ENCODE measurements at regions not wholly inside any gene's neighbourhood (a gene's known extent, or its start where the extent isn't known, plus 50 kb on each side); places are given as distances from the start of the nearest gene placed in this dataset.

GRCh38 chr2:166695154-166695553 lies 193.1 kb upstream of the XIRP2 start:
- H3K36me3 ChIP-seq (ENCODE audit: control insufficient read depth in 2 of 2, insufficient read depth in 2 of 2, low read length in 1 of 2) = no peaks in the 10 kb centered on the region
- no peak for FAIRE-seq
- CTCF ChIA-PET = no interaction called here
- no peak for TF ChIP-seq NRF1 (conservative IDR thresholded peaks at IDR 0.05; ENCODE audit: low read depth, low read length)
- no peak for TF ChIP-seq RB1 (IDR thresholded peaks at IDR 0.05; ENCODE audit: borderline replicate concordance)
- no peak for TF ChIP-seq SMAD5 (IDR thresholded peaks at IDR 0.05; ENCODE audit: low read depth)
- TF ChIP-seq, protein P1, sequence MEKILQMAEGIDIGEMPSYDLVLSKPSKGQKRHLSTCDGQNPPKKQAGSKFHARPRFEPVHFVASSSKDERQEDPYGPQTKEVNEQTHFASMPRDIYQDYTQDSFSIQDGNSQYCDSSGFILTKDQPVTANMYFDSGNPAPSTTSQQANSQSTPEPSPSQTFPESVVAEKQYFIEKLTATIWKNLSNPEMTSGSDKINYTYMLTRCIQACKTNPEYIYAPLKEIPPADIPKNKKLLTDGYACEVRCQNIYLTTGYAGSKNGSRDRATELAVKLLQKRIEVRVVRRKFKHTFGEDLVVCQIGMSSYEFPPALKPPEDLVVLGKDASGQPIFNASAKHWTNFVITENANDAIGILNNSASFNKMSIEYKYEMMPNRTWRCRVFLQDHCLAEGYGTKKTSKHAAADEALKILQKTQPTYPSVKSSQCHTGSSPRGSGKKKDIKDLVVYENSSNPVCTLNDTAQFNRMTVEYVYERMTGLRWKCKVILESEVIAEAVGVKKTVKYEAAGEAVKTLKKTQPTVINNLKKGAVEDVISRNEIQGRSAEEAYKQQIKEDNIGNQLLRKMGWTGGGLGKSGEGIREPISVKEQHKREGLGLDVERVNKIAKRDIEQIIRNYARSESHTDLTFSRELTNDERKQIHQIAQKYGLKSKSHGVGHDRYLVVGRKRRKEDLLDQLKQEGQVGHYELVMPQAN (conservative IDR thresholded peaks at IDR 0.05) = no peak
- no peak for TF ChIP-seq JUNB (IDR thresholded peaks at IDR 0.05)
- no peak for TF ChIP-seq CHD2 (IDR thresholded peaks at IDR 0.05; ENCODE audit: borderline replicate concordance, low read depth, low read length)
- TF ChIP-seq, protein P2, sequence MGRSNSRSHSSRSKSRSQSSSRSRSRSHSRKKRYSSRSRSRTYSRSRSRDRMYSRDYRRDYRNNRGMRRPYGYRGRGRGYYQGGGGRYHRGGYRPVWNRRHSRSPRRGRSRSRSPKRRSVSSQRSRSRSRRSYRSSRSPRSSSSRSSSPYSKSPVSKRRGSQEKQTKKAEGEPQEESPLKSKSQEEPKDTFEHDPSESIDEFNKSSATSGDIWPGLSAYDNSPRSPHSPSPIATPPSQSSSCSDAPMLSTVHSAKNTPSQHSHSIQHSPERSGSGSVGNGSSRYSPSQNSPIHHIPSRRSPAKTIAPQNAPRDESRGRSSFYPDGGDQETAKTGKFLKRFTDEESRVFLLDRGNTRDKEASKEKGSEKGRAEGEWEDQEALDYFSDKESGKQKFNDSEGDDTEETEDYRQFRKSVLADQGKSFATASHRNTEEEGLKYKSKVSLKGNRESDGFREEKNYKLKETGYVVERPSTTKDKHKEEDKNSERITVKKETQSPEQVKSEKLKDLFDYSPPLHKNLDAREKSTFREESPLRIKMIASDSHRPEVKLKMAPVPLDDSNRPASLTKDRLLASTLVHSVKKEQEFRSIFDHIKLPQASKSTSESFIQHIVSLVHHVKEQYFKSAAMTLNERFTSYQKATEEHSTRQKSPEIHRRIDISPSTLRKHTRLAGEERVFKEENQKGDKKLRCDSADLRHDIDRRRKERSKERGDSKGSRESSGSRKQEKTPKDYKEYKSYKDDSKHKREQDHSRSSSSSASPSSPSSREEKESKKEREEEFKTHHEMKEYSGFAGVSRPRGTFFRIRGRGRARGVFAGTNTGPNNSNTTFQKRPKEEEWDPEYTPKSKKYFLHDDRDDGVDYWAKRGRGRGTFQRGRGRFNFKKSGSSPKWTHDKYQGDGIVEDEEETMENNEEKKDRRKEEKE (IDR thresholded peaks at IDR 0.05) = no peak
- TF ChIP-seq IKZF2 (IDR thresholded peaks at IDR 0.05) = no peak
- TF ChIP-seq ZBTB33 (IDR thresholded peaks at IDR 0.05) = no peak
- no peak for TF ChIP-seq KDM1A (IDR thresholded peaks at IDR 0.05; ENCODE audit: borderline replicate concordance)
- TF ChIP-seq, protein P3, sequence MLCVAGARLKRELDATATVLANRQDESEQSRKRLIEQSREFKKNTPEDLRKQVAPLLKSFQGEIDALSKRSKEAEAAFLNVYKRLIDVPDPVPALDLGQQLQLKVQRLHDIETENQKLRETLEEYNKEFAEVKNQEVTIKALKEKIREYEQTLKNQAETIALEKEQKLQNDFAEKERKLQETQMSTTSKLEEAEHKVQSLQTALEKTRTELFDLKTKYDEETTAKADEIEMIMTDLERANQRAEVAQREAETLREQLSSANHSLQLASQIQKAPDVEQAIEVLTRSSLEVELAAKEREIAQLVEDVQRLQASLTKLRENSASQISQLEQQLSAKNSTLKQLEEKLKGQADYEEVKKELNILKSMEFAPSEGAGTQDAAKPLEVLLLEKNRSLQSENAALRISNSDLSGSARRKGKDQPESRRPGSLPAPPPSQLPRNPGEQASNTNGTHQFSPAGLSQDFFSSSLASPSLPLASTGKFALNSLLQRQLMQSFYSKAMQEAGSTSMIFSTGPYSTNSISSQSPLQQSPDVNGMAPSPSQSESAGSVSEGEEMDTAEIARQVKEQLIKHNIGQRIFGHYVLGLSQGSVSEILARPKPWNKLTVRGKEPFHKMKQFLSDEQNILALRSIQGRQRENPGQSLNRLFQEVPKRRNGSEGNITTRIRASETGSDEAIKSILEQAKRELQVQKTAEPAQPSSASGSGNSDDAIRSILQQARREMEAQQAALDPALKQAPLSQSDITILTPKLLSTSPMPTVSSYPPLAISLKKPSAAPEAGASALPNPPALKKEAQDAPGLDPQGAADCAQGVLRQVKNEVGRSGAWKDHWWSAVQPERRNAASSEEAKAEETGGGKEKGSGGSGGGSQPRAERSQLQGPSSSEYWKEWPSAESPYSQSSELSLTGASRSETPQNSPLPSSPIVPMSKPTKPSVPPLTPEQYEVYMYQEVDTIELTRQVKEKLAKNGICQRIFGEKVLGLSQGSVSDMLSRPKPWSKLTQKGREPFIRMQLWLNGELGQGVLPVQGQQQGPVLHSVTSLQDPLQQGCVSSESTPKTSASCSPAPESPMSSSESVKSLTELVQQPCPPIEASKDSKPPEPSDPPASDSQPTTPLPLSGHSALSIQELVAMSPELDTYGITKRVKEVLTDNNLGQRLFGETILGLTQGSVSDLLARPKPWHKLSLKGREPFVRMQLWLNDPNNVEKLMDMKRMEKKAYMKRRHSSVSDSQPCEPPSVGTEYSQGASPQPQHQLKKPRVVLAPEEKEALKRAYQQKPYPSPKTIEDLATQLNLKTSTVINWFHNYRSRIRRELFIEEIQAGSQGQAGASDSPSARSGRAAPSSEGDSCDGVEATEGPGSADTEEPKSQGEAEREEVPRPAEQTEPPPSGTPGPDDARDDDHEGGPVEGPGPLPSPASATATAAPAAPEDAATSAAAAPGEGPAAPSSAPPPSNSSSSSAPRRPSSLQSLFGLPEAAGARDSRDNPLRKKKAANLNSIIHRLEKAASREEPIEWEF (IDR thresholded peaks at IDR 0.05; ENCODE audit: insufficient replicate concordance, low read depth, low read length) = no peak
- TF ChIP-seq IKZF1 (conservative IDR thresholded peaks at IDR 0.05) = no peak

More at GRCh38 chr2:166695154-166695553, 193.1 kb upstream of the XIRP2 start:
- H2AFZ ChIP-seq (ENCODE audit: control insufficient read depth, low read depth, low read length) = no peak overlapping the region
- H3K4me2 ChIP-seq (ENCODE audit: control insufficient read depth, insufficient read depth) = no peak overlapping the region
- in situ Hi-C loops (cut with MboI) = no loop called here
- ATAC-seq (no peak), DNase-seq (ENCODE audit: low read depth, low spot score) (no peak)
- no peaks in the 10 kb centered on the region for H3K79me2 ChIP-seq (ENCODE audit: control insufficient read depth, insufficient read depth, low read length)
- WGBS (ENCODE audit: insufficient coverage, insufficient replicate concordance, low lambda C conversion rate, missing lambda C conversion rate) = 90% methylated on average over 1 of the region's 1 CpG
- H3K27ac ChIP-seq (ENCODE audit: control insufficient read depth, insufficient read depth) = no peak overlapping the region
- no peak overlapping the region for H3K4me3 ChIP-seq
- SMC1A ChIA-PET (ENCODE audit: uncharacterized antibody, unreplicated experiment) = no interaction called here
- intact Hi-C loops (cut with micrococcal nuclease; ENCODE audit: unreplicated experiment) = no loop called here
- no peak overlapping the region for H3K9ac ChIP-seq (ENCODE audit: control insufficient read depth, insufficient read depth, low read length)
- RAD21 ChIA-PET (ENCODE audit: unreplicated experiment) = no interaction called here
- BruUV-seq (replicated peaks) = no TSS peak
- POLR2A ChIA-PET = no interaction called here
- H3K9me3 ChIP-seq (replicated peaks; ENCODE audit: control insufficient read depth, insufficient read depth, low read length) = no peaks in the 10 kb centered on the region
- no peaks in the 10 kb centered on the region for H3K27me3 ChIP-seq (replicated peaks in 1 of 2; ENCODE audit: control insufficient read depth in 2 of 2, insufficient read depth in 2 of 2, low read length in 1 of 2)
- H3K4me1 ChIP-seq (ENCODE audit: control insufficient read depth, insufficient read depth, low read length) = no peaks in the 10 kb centered on the region
- H4K20me1 ChIP-seq (ENCODE audit: control insufficient read depth, insufficient read depth) = no peaks in the 10 kb centered on the region
